DMS53 treated with DMSO at 0.1 percent for 48 hours (cell line): ENCODE measurements at regions not wholly inside any gene's neighbourhood (a gene's known extent, or its start where the extent isn't known, plus 50 kb on each side); places are given as distances from the start of the nearest gene placed in this dataset.
"Not testable (repeated sequence)": the region's sequence is repeated elsewhere in the genome, so short reads cannot be mapped to it uniquely, and the experiment has no call there.

ENCODE experiments used
- DNase-seq: peaks from one replicate; lab custom pipeline; 2025; ENCODE audit not compliant: unreplicated experiment; lab: John Stamatoyannopoulos, UW

- DNase-seq: no peak
Observed at GRCh38 chr2:142395291-142395690, 264.5 kb upstream of the LRP1B start.

DNA sequence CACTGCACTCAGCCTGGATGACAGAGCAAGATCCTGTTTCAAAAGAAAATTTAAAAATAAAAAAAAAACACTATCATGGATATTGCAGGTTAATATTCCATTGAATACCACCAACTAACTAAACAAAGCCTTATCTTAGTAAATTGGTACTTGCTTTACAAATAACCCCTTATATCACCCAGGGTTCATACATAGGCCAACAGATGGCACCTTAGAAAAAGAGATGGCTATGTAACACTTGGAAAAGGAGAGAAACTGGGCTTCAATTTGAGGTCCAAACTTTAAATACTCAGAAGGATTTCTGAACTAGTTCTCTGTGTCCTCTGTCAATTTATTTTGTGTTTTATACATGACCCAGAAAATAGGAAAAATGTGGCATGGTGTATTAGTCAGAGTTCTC lies 249.6 kb upstream of the LRP1B start:
- DNase-seq: no peak

DNA sequence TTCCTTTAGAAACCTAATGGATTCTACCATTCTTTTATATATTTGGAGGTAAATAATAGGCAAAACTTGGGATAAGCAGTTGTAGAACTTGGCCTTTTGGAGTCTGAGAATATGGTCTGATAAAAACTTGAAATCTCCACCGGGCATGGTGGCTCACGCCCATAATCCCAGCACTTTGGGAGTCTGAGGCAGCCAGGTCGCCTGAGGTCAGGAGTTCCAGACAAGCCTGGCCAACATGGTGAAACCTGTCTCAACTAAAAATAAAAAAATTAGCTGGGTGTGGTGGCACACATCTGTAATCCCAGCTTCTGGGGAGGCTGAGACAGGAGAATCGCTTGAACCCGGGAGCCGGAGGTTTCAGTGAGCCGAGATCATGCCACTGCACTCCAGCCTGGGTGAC lies 231.3 kb upstream of the LRP1B start:
- DNase-seq: not testable (repeated sequence)

GRCh38 chr2:142347751-142348150 lies 216.9 kb upstream of the LRP1B start:
- DNase-seq: no peak

DNA sequence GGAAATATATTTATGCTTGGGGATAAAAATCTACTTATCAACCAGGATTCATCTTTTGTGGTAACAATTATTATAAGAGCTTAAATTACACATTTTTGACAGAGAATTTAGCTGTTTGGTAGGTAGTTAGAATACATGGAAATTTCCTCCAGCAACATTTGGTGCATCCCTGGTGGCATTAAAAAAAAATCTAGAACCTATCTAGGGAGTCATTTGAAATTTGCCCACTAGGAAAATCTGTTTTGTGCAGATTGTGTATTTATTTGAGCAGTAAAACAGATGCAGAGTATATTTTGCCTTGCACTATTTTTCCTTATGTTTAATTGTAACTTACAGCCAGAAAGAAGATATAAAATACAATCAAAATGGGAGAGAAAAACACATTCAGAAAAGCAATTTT lies 208.4 kb upstream of the LRP1B start:
- DNase-seq: no peak

GRCh38 chr2:142332196-142332595 lies 201.4 kb upstream of the LRP1B start:
- DNase-seq: no peak

- no peak for DNase-seq
Observed at GRCh38 chr2:142330458-142330857, 199.6 kb upstream of the LRP1B start.

DNA sequence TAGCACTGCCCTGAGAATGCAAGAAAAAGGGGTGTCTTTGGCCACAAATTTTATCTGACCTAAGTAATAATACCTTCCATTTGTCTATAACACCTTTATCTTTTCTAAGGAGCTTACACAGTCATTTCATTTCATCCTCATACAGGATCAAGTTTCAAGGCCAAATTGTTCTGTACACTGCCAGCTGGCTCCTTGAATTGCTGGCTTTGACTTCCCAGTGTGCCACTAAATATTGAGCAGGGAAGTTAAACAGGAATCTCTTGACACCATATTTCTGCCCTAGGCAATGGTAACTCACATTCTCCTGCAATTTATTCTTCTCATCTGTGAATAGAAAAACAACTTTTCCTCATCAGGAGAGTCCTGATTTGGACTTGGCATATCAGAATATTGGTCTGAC lies 195.1 kb upstream of the LRP1B start:
- DNase-seq: no peak

GRCh38 chr2:142323206-142323605 lies 192.4 kb upstream of the LRP1B start:
- no peak for DNase-seq

DNA sequence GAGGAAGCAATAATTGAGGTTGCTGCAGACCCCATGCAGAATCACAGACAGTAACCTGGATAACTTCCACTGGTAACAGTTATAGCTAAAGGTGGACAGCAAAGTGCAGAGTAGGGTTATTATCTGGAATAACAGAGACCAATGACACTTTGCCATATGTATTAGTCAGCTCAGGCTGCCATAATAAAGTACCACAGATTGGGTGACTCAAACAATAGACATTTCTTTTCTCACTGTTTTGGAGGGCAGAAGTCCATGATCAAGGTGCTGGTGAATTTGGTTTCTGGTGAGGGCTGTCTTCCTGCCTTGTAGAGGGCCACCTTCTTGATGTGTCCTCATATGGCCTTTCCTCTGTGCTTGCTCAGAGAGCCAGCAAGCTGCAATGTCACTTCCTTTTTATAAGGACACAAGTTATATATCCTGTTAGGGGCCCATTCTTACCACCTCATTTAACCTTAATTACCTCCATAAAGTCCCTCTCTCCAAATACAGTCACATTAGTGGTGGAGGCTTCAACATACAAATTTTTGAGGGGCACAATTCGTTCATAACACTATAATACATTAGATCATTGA lies 191.0 kb upstream of the LRP1B start:
- no peak for DNase-seq

DNA sequence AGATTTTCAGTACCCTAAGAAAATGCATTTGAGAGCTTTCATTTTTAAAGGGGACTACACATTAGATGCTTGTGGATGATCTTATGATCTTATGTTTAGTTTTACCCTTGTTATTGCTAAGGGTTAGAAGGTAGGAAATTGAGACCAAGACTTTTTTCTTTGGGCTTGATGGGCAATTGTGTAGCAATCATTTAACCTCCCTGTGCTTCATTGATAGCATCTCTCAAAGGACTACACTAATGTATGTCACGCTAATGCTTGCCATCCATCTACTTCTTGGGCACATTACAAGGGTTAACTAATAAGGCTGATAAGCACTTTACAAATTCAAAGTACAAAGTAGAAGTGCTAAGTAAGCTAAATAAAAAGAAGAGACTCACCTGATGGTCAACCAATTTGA lies 189.3 kb upstream of the LRP1B start:
- DNase-seq: no peak

- no peak for DNase-seq
Observed at GRCh38 chr2:142316049-142316448, 185.2 kb upstream of the LRP1B start.

- DNase-seq: no peak
Observed at GRCh38 chr2:142315346-142315745, 184.5 kb upstream of the LRP1B start.

DNA sequence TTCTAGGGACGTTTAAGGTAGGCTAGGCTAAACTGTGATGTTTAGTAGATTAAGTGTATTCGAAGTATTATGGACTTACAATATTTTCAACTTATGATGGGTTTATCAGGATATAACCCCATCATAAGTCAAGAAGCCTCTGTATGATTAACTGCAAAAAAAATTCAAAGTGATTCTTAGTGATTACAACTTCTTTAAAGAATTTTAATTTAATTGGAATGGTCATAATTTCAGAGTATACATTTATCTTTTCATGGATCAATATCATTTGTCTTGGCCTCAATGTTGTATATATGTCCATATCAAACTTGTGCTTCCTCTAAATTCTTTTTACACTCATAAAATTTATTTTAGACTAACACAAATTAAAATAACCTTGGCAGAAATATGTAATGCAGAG lies 183.3 kb upstream of the LRP1B start:
- DNase-seq: no peak

DNA sequence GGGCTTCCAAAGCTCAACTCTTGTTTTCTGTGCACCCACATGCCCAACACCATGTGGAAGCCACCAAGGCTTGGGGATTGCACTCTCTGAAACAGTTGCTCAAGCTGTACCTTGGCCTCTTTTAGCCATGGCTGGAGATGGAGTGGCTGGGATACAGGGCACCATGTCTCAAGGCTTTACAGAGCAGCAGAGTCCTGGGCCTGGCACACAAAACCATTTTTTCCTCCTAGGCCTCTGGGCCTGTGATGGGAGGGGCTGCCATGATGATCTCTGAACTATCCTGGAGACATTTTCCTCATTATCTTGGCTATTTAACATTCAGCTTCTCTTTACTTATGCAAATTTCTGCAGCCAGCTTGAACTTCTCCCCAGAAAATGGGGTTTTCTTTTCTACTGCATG lies 179.7 kb upstream of the LRP1B start:
- DNase-seq: no peak

- DNase-seq: no peak
Observed at GRCh38 chr2:142308744-142309143, 177.9 kb upstream of the LRP1B start.

GRCh38 chr2:142307616-142308115 lies 176.8 kb upstream of the LRP1B start:
- DNase-seq: no peak

DNA sequence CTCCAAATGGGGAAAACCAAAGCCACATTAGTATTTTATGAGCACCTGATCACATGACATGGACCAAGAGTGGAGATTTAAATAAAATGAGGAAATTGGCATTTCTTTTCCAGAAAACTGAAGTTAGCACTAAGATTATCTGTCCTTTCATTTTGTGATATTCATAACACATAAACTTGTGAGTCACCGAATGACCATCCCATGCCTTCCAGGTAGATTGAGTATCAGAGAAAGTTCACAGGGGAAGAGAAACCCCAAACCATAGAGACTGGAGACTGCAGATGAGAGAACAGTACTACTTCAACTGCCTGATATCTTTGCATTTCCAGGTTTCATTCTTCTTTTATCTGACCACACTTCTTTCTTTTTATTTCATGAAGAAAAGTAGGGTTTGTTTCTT lies 176.3 kb upstream of the LRP1B start:
- DNase-seq: no peak

- DNase-seq: no peak
Observed at GRCh38 chr2:142306131-142306530, 175.3 kb upstream of the LRP1B start.

DNA sequence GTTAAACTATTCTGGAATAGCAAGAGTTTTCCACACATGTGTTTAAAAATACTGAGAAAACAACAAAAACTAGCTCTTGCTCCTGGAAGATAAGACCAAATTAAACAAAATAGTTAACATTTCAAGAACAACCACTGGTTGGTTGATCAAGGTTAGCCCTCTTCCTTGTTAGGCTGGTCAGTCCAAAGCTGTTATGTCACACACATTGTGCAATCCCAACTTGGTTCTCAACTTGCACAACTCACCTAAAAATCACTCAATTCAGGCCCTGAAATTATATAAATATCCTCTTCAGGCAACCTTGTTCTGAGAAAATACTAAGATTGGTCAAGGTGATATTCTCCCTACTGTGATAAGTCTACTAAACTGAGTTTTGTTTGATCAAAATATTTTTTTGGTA lies 169.7 kb upstream of the LRP1B start:
- DNase-seq: no peak

- no peak for DNase-seq
Observed at GRCh38 chr2:142299021-142299420, 168.2 kb upstream of the LRP1B start.

- DNase-seq: no peak
Observed at GRCh38 chr2:142294225-142294624, 163.4 kb upstream of the LRP1B start.

DNA sequence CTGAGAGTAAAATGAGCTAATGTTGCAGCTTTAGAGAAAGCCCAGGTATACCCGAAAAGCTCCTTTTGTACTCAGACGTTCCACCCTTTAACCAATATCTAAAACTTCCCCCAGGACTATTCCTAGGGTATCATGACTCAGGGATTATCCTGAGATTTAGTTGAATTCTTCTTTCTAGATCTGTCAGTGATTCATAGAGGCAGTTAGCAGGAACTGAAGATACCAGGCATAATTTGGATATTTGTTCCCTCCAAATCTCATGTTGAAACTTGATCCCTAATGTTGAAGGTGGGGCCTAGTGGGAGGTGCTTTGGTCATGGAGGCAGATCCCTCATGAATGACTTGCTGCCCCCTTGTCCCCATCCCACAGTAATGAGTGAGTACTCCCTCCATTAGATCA lies 161.2 kb upstream of the LRP1B start:
- no peak for DNase-seq

DNA sequence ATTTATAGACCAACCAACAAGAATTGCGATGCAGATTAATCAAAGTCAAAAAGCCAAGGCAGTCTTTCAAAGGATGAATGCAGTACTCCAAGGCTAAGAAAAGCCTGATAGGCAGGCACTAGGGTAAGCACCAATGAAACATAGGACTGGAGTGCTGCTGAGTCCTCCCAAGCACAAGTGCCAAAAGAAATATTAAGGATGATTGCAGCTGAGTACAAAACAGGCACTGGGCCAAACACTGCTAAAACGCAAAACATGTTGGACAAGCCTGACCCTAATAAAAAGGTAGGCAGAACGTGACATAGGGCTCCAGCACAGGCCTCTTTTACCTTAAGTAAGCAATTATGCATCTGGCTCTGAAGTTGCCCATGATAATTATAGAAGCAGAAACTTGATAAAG lies 160.1 kb upstream of the LRP1B start:
- no peak for DNase-seq
